Panc1 (cell line): ENCODE measurements at regions not wholly inside any gene's neighbourhood (a gene's known extent, or its start where the extent isn't known, plus 50 kb on each side); places are given as distances from the start of the nearest gene placed in this dataset.

ENCODE experiments used
- ATAC-seq: fragments of 200-7000 bp; cut with Tn5 transposase; 2 replicates; pipeline ENCODE4 v1.9.1; 2020; ENCODE audit warnings: mild to moderate bottlenecking, moderate library complexity
- BruUV-seq: library from RNA; stranded (reverse); fragments of 400-500 nt; replicated peaks from 2 replicates; lab custom pipeline; 2021; lab: Mats Ljungman, UMichigan
- CTCF ChIA-PET: fragments of 300-600 bp; sonication (Branson Sonifier 250); formaldehyde crosslinking; loops from one replicate; lab custom pipeline; 2022; ENCODE audit warnings: antibody characterized with exemption; lab: Charles Lee
- POLR2A ChIA-PET: fragments of 300-600 bp; sonication (Branson Sonifier 250); formaldehyde crosslinking; loops from one replicate; lab custom pipeline; 2022; ENCODE audit warnings: antibody characterized with exemption; lab: Charles Lee
- DNase-seq: peaks from one replicate; pipeline ENCODE4 v3.0.0-alpha.2; 2010; ENCODE audit warnings: low read depth, low spot score
- H3K27ac ChIP-seq: 2 replicates; pipeline ENCODE4 v1.5.1; 2011; ENCODE audit warnings: mild to moderate bottlenecking, low read length, inconsistent platforms
- H3K27me3 ChIP-seq: fragments of 200-500 bp; sonication (Bioruptor generic); 2 replicates; pipeline ENCODE4 v1.6.0; 2014; ENCODE audit warnings: low read length, inconsistent platforms; ENCODE audit not compliant: control insufficient read depth, insufficient read depth
- H3K36me3 ChIP-seq: fragments of 200-500 bp; sonication (Bioruptor generic); 2 replicates; pipeline ENCODE4 v1.5.1; 2014; ENCODE audit warnings: inconsistent platforms, mild to moderate bottlenecking, low read length, moderate library complexity; ENCODE audit not compliant: control insufficient read depth, insufficient read depth
- H3K4me1 ChIP-seq: 2 replicates; pipeline ENCODE4 v1.5.1; 2011; ENCODE audit warnings: inconsistent platforms, mild to moderate bottlenecking, low read length, moderate library complexity; ENCODE audit not compliant: control insufficient read depth, insufficient read depth
- H3K4me3 ChIP-seq, 2 experiments: 2 replicates each; pipeline ENCODE4 v1.5.1; 2011 to 2012; ENCODE audit warnings: low read depth in 2 of 2, low read length in 2 of 2, mild to moderate bottlenecking in 2 of 2, inconsistent platforms in 1 of 2, moderate library complexity in 1 of 2
- H3K9me3 ChIP-seq: fragments of 200-500 bp; sonication (Bioruptor generic); 2 replicates; pipeline ENCODE4 v1.5.1; 2014; ENCODE audit warnings: low read depth, mild to moderate bottlenecking, inconsistent platforms, low read length, moderate library complexity; ENCODE audit not compliant: control insufficient read depth, insufficient read depth
- CTCF ChIP-seq: fragments of 450-650 bp; IDR thresholded peaks from 2 replicates; pipeline ENCODE4 v1.5.1; 2017; ENCODE audit warnings: mild to moderate bottlenecking
- POLR2AphosphoS5 ChIP-seq: IDR thresholded peaks from 2 replicates; pipeline ENCODE4 v1.6.1; 2012; ENCODE audit warnings: mild to moderate bottlenecking, low read depth, low read length, moderate library complexity
- REST ChIP-seq, 2 experiments: IDR thresholded peaks; 2 replicates each; pipeline ENCODE4 v1.6.1; 2011 to 2012; ENCODE audit warnings: low read depth in 2 of 2, control low read depth in 1 of 2, low read length in 1 of 2, mild to moderate bottlenecking in 1 of 2, moderate library complexity in 1 of 2; ENCODE audit not compliant: insufficient read depth in 1 of 2
- SIN3A ChIP-seq: IDR thresholded peaks from 2 replicates; pipeline ENCODE4 v1.6.1; 2012; ENCODE audit warnings: low read depth, mild to moderate bottlenecking, low read length, moderate library complexity, borderline replicate concordance; ENCODE audit not compliant: insufficient read depth
- TCF7L2 ChIP-seq: IDR thresholded peaks from 2 replicates; pipeline ENCODE4 v1.6.1; 2011; ENCODE audit warnings: mild to moderate bottlenecking, low read depth, low read length, inconsistent platforms
- in situ Hi-C: cut with HindIII; loops from 2 replicates; pipeline ENCODE4 v1.10.0; 2016; ENCODE audit warnings: low sequenced_read_pairs, low pct_unique_long_range_greater_than_20kb
- intact Hi-C: fragments of 100-400 bp; cut with micrococcal nuclease; formaldehyde crosslinking; loops from one replicate; pipeline ENCODE4 v1.10.0; 2022; ENCODE audit not compliant: unreplicated experiment

- CTCF ChIA-PET = no interaction called here
Measured at GRCh38 chr12:33323823-33324222, 115.8 kb downstream of the SYT10 start.

GRCh38 chr12:33322519-33322918 is 117.1 kb downstream of the SYT10 start:
- intact Hi-C loops = no loop called here
- ChIA-PET POLR2A (no interaction called here), CTCF (no interaction called here)
- ATAC-seq (no peak), DNase-seq (no peak)
- Histone ChIP-seq H3K4me1 (no peaks in the 10 kb centered on the region), H3K27me3 (no peaks in the 10 kb centered on the region), H3K36me3 (no peaks in the 10 kb centered on the region), H3K4me3 (no peak overlapping the region), H3K27ac (no peak overlapping the region), H3K9me3 (no peaks in the 10 kb centered on the region)
- BruUV-seq = no TSS peak
- in situ Hi-C loops = no loop called here
- no peak for TF ChIP-seq SIN3A
- TF ChIP-seq TCF7L2 = no peak
- no peak for TF ChIP-seq REST (IDR thresholded peaks at IDR 0.05; ENCODE audit: insufficient read depth in 1 of 2, low read depth in 2 of 2, low read length in 1 of 2)
- no peak for TF ChIP-seq CTCF
- no peak for TF ChIP-seq POLR2AphosphoS5

More at GRCh38 chr12:33323823-33324222, 115.8 kb downstream of the SYT10 start:
- no peak for TF ChIP-seq TCF7L2
- no peak for TF ChIP-seq CTCF
- no peak for TF ChIP-seq SIN3A
- no peak for TF ChIP-seq POLR2AphosphoS5
- no peak for TF ChIP-seq REST (IDR thresholded peaks at IDR 0.05; ENCODE audit: insufficient read depth in 1 of 2, low read depth in 2 of 2, low read length in 1 of 2)
- Histone ChIP-seq H3K36me3 (no peaks in the 10 kb centered on the region), H3K27me3 (no peaks in the 10 kb centered on the region), H3K27ac (no peak overlapping the region), H3K4me3 (no peak overlapping the region), H3K9me3 (no peaks in the 10 kb centered on the region), H3K4me1 (no peaks in the 10 kb centered on the region)
- DNase-seq (no peak), ATAC-seq (no peak)
- in situ Hi-C loops (no loop called here), intact Hi-C loops (no loop called here)
- POLR2A ChIA-PET = no interaction called here
- BruUV-seq = no TSS peak
